ENCODE measurements at regions not wholly inside any gene's neighbourhood (a gene's known extent, or its start where the extent isn't known, plus 50 kb on each side); places are given as distances from the start of the nearest gene placed in this dataset.

DNA sequence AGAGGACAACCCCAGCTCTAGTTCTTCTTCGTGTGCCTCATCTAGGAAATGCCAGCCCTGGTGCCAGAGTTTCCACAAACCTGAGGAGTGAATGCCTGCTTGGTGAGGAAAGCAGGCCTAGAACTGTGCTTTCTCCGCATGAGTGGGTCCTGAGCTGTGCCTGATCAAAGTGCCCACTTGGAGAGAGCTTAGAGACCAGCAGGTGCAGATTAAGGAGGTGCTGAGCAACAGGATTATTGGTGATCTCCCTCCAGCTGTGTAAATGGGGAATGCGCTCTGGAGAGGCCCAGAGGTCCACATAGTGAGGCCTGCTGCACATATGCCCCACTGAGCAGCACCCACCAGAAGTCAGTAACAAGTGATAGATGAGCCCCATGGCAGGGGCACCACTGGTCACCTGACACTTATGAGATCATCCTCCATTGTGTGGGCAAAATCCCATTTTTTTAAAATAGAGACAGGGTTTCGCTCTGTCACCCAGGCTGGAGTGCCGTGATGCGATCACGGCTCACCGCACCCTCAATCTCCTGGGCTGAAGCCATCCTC, 127.2 kb upstream of the ZC3H12A start:
- Histone ChIP-seq H3K27me3 (no peaks in the 10 kb centered on the region), H3K27ac (no peak overlapping the region), H3K4me1 (no peaks in the 10 kb centered on the region), H3K4me3 (no peak overlapping the region), H3K36me3 (ENCODE audit: low read depth, missing control alignments) (no peaks in the 10 kb centered on the region), H3K9me3 (no peaks in the 10 kb centered on the region)
- TF ChIP-seq POLR2A (IDR thresholded peaks at IDR 0.05), result no peak
- TF ChIP-seq, protein P1, sequence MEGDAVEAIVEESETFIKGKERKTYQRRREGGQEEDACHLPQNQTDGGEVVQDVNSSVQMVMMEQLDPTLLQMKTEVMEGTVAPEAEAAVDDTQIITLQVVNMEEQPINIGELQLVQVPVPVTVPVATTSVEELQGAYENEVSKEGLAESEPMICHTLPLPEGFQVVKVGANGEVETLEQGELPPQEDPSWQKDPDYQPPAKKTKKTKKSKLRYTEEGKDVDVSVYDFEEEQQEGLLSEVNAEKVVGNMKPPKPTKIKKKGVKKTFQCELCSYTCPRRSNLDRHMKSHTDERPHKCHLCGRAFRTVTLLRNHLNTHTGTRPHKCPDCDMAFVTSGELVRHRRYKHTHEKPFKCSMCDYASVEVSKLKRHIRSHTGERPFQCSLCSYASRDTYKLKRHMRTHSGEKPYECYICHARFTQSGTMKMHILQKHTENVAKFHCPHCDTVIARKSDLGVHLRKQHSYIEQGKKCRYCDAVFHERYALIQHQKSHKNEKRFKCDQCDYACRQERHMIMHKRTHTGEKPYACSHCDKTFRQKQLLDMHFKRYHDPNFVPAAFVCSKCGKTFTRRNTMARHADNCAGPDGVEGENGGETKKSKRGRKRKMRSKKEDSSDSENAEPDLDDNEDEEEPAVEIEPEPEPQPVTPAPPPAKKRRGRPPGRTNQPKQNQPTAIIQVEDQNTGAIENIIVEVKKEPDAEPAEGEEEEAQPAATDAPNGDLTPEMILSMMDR (IDR thresholded peaks at IDR 0.05), result no peak
- DNase-seq, result no peak
- intact Hi-C loops (cut with DNase I; ENCODE audit: low total_unique reads), result no loop called here
- WGBS, 2 donors, result 90 to 93% methylated on average over 8 of the region's 8 CpGs

DNA sequence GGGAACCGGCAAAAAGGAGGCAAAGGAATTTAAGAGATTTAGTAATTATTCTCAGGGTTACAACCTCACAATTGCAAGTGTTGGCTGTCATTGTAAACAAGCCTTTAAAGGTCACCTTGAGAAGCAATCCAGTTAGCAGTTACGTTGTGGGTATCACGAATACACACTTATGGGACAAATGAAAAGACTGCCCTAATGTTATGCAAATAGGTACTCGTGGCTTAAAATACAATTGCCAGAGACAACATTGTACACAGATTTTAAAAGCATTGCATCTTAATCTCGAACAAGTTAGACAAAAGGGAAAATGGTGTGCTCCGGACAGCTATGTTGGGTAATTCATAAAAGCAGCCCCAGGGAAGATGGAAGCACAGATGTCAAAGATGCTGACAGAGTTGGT, 120.5 kb upstream of the ZC3H12A start:
- TF ChIP-seq, protein P1 (IDR thresholded peaks at IDR 0.05), result no peak
- TF ChIP-seq POLR2A (IDR thresholded peaks at IDR 0.05), result no peak
- DNase-seq, result no peak
- Histone ChIP-seq H3K4me3 (no peak overlapping the region), H3K4me1 (no peaks in the 10 kb centered on the region), H3K27ac (no peak overlapping the region), H3K9me3 (no peaks in the 10 kb centered on the region), H3K27me3 (no peaks in the 10 kb centered on the region), H3K36me3 (ENCODE audit: low read depth, missing control alignments) (no peaks in the 10 kb centered on the region)
- intact Hi-C loops (cut with DNase I; ENCODE audit: low total_unique reads), result no loop called here
- WGBS, 2 donors, result 68 to 74% methylated on average over 6 of the region's 6 CpGs

DNA sequence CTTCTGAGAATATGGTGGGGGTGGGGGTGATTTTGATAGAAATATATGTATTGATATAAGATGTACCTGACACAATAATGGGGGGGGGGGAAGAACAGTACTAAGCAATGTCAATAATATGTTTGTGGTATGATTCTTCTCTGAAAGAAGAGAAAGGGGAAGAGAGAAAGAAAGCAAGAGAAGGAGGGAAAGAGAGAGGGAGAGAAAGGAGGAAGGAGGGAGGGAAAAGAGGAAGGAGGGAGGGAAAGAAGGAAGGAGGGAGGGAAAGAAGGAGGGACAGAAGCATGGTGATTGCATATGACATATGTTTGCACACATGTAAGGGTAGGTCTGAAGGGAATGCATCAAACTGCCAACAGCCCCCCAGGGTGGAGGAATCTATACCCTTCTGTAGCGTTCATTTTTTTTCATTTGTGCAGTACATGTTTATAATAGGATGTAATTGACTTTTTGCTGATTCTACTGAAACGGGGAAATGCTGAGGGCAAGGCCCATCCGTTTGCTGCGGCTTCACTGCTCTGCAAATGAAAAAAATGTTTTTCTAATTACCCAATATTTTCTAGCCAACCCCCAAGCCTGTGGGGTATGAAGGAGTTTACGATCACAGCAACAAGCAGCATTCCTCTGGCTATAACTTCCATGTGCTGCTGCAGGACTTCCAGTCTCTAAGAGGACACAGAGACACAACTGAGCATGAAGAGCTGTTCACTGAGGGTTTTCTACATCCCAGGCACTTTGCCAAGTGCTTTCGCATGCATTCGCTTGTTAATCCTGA, 119.3 kb upstream of the ZC3H12A start:
- DNase-seq, result no peak
- no peak for TF ChIP-seq POLR2A (IDR thresholded peaks at IDR 0.05)
- TF ChIP-seq, protein P1 (IDR thresholded peaks at IDR 0.05), result no peak
- H3K4me1 ChIP-seq, result no peaks in the 10 kb centered on the region
- H3K9me3 ChIP-seq, result no peaks in the 10 kb centered on the region
- intact Hi-C loops (cut with DNase I; ENCODE audit: low total_unique reads), result no loop called here
- H3K27ac ChIP-seq, result no peak overlapping the region
- H3K27me3 ChIP-seq, result no peaks in the 10 kb centered on the region
- no peaks in the 10 kb centered on the region for H3K36me3 ChIP-seq (ENCODE audit: low read depth, missing control alignments)
- WGBS, 2 donors, result 77 to 84% methylated on average over 7 of the region's 7 CpGs
- H3K4me3 ChIP-seq, result no peak overlapping the region

DNA sequence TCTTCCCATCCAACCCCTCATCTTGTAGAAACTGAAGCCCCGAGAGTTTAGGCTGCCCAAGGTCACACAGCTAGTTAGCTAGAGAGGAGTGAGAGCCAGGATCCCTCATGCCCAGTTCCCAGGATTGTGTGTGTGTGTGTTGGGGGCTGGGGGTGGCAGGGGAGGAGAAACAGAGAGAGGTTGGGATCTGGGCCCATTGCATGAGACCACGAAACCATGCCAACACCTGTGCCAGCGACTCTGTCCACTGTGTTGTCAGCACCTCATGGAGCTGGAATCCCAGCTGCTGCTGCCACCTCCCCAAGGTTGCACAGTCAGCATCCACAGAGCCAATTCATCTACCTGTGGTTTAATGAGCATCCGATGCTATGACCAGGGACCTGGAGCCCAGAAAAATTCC, 115.4 kb upstream of the ZC3H12A start:
- Histone ChIP-seq H3K36me3 (ENCODE audit: low read depth, missing control alignments) (no peaks in the 10 kb centered on the region), H3K9me3 (no peaks in the 10 kb centered on the region), H3K4me1 (no peaks in the 10 kb centered on the region), H3K27me3 (no peaks in the 10 kb centered on the region), H3K4me3 (no peak overlapping the region), H3K27ac (no peak overlapping the region)
- intact Hi-C loops (cut with DNase I; ENCODE audit: low total_unique reads), result no loop called here
- no peak for DNase-seq
- WGBS, 2 donors, result 83% methylated on average over 4 of the region's 4 CpGs; no CpG with 5 or more reads in 1 of the 2 donors
- TF ChIP-seq, protein P1 (IDR thresholded peaks at IDR 0.05), result no peak
- no peak for TF ChIP-seq POLR2A (IDR thresholded peaks at IDR 0.05)

DNA sequence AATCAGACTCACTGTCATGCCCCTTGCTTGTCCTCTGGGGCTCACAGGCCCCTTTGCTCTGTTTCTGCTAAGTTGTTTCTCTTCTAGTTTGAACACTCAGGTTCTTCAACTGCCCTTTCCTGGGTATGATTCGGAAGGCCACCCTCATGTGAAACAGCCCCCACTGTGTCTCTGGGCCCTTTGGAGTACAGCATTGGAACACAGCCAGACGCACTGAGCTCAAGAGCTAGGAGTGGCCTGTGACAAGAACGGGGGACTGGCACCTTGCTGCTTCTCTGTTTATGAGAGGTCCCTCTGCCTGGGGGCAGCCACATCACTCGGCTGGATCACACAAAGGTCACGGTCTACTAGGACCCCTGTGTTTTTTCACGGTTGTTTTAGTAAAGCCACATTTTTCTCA, 114.4 kb upstream of the ZC3H12A start:
- Histone ChIP-seq H3K4me3 (no peak overlapping the region), H3K36me3 (ENCODE audit: low read depth, missing control alignments) (no peaks in the 10 kb centered on the region), H3K27me3 (no peaks in the 10 kb centered on the region), H3K4me1 (no peaks in the 10 kb centered on the region), H3K27ac (no peak overlapping the region), H3K9me3 (no peaks in the 10 kb centered on the region)
- no peak for DNase-seq
- intact Hi-C loops (cut with DNase I; ENCODE audit: low total_unique reads), result no loop called here
- TF ChIP-seq, protein P1 (IDR thresholded peaks at IDR 0.05), result no peak
- no peak for TF ChIP-seq POLR2A (IDR thresholded peaks at IDR 0.05)
- WGBS, 2 donors, result 66 to 68% methylated on average over 6 of the region's 6 CpGs

Measured in testis (tissue), 2 donors.